BLaER1 treated with 17β-estradiol and CSF1 and Interleukin-3, amounts not matched to agents 10 nM and 100 nM (cell line): ENCODE measurements at regions not wholly inside any gene's neighbourhood (a gene's known extent, or its start where the extent isn't known, plus 50 kb on each side); places are given as distances from the start of the nearest gene placed in this dataset.

Experiments used
- H3K27ac ChIP-seq, 11 experiments: shearing (Covaris generic); formaldehyde crosslinking; 2 replicates each; pipeline ENCODE4 v1.8.1; 2022
- H3K27me3 ChIP-seq, 11 experiments: shearing (Covaris generic); formaldehyde crosslinking; 2 replicates each; pipeline ENCODE4 v1.8.1; 2022
- H3K36me3 ChIP-seq, 11 experiments: shearing (Covaris generic); formaldehyde crosslinking; 2 replicates each; pipeline ENCODE4 v1.8.1; 2022
- H3K4me1 ChIP-seq, 10 experiments: shearing (Covaris generic); formaldehyde crosslinking; 2 replicates each; pipeline ENCODE4 v1.8.1; 2022
- H3K4me2 ChIP-seq, 11 experiments: shearing (Covaris generic); formaldehyde crosslinking; 2 replicates each; pipeline ENCODE4 v1.8.1; 2022
- H3K4me3 ChIP-seq, 10 experiments: shearing (Covaris generic); formaldehyde crosslinking; 2 replicates each; pipeline ENCODE4 v1.8.1; 2022
- H3K9ac ChIP-seq, 11 experiments: shearing (Covaris generic); formaldehyde crosslinking; 2 replicates each; pipeline ENCODE4 v1.8.1; 2022
- H3K9me3 ChIP-seq, 11 experiments: shearing (Covaris generic); formaldehyde crosslinking; replicated peaks in 1 of 11; 2 replicates each; pipeline ENCODE4 v1.8.1; 2022
- H4K20me1 ChIP-seq, 11 experiments: shearing (Covaris generic); formaldehyde crosslinking; 2 replicates each; pipeline ENCODE4 v1.8.1; 2022
- Cebpa-rat ChIP-seq, 11 experiments: shearing (Covaris generic); IDR thresholded peaks; 2 replicates each; pipeline ENCODE4 v1.8.1; 2022

DNA sequence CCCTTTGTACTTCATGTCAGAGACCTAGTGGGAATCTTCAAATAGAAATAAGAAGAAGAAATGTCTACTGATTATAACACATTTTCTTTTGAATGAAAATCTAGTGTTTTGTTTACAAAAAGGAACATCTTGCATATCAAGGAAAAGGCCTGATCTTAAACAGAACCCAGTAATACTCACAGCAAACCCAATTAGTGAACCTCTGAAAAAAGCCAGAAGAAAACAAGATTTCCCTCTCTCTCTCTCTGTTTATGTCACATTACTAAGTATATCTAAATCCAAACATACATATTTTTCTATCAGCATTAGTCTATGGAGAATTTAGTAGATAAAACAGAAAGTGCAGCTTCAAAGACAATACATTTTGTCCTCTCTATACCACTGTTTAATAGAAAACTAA is 457.9 kb downstream of the NR2F1-AS1 start:
- Histone ChIP-seq H3K27ac (no peak overlapping the region), H3K4me3 (no peak overlapping the region), H3K27me3 (no peaks in the 10 kb centered on the region), H3K9ac (no peak overlapping the region), H3K4me2 (no peak overlapping the region), H3K9me3 (no peaks in the 10 kb centered on the region), H3K36me3 (no peaks in the 10 kb centered on the region), H4K20me1 (no peaks in the 10 kb centered on the region), H3K4me1 (peaks cover 0 to 10% (median 8%) of the 10 kb centered on the region in 10 experiments; a peak in 17 of 20 replicates)
- no peak for TF ChIP-seq Cebpa-rat (IDR thresholded peaks at IDR 0.05)

- TF ChIP-seq Cebpa-rat (IDR thresholded peaks at IDR 0.05), result no peak
- H3K9ac ChIP-seq, result no peak overlapping the region
- H3K4me2 ChIP-seq, result no peak overlapping the region
- no peaks in the 10 kb centered on the region for H4K20me1 ChIP-seq
- H3K36me3 ChIP-seq, result no peaks in the 10 kb centered on the region
- no peaks in the 10 kb centered on the region for H3K27me3 ChIP-seq
- peaks cover 0 to 10% (median 8%) of the 10 kb centered on the region in 10 experiments; a peak in 17 of 20 replicates for H3K4me1 ChIP-seq
- H3K9me3 ChIP-seq, result no peaks in the 10 kb centered on the region
- H3K27ac ChIP-seq, result no peak overlapping the region
- H3K4me3 ChIP-seq, result no peak overlapping the region
Measured at GRCh38 chr5:93122446-93122845, 458.6 kb downstream of the NR2F1-AS1 start.

GRCh38 chr5:93120771-93121170 is 460.2 kb downstream of the NR2F1-AS1 start:
- Histone ChIP-seq H3K27ac (no peak overlapping the region), H3K36me3 (no peaks in the 10 kb centered on the region), H3K4me2 (peak overlapping the region in 10 of 11 experiments; percentile 5 to 44 (median 10); a peak in 14 of 22 replicates), H3K4me1 (peaks cover 0 to 10% (median 8%) of the 10 kb centered on the region in 10 experiments; a peak in 17 of 20 replicates), H3K9ac (no peak overlapping the region), H3K9me3 (no peaks in the 10 kb centered on the region), H3K4me3 (no peak overlapping the region), H3K27me3 (no peaks in the 10 kb centered on the region), H4K20me1 (no peaks in the 10 kb centered on the region)
- TF ChIP-seq Cebpa-rat (IDR thresholded peaks at IDR 0.05), result no peak

DNA sequence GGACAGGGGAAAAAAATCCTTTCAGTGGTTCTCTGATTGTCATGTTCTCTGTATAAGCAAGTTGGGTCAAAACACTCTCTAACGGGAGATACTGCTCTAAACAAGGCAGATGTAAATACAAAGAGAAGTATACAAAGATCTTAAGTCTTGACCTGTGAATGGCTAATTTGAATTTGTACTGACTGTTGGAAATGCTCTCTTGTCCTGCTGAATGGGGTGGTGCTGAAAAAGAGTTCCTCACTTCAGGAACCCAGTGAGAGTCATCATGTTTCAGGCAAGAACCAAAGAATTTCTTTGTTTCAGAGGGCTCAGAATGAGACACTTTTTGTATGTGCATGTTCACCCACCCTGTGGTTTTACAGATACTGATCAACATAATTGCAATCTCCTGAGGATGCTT is 461.0 kb downstream of the NR2F1-AS1 start:
- peaks cover 0 to 10% (median 8%) of the 10 kb centered on the region in 10 experiments; a peak in 17 of 20 replicates for H3K4me1 ChIP-seq
- no peak overlapping the region for H3K27ac ChIP-seq
- H3K36me3 ChIP-seq, result no peaks in the 10 kb centered on the region
- no peaks in the 10 kb centered on the region for H3K27me3 ChIP-seq
- H3K4me3 ChIP-seq, result no peak overlapping the region
- H3K9me3 ChIP-seq, result no peaks in the 10 kb centered on the region
- no peak for TF ChIP-seq Cebpa-rat (IDR thresholded peaks at IDR 0.05)
- H3K4me2 ChIP-seq, result peak overlapping the region in 3 of 11 experiments; percentile 10 to 34 (median 10); a peak in 5 of 22 replicates
- H4K20me1 ChIP-seq, result no peaks in the 10 kb centered on the region
- no peak overlapping the region for H3K9ac ChIP-seq

DNA sequence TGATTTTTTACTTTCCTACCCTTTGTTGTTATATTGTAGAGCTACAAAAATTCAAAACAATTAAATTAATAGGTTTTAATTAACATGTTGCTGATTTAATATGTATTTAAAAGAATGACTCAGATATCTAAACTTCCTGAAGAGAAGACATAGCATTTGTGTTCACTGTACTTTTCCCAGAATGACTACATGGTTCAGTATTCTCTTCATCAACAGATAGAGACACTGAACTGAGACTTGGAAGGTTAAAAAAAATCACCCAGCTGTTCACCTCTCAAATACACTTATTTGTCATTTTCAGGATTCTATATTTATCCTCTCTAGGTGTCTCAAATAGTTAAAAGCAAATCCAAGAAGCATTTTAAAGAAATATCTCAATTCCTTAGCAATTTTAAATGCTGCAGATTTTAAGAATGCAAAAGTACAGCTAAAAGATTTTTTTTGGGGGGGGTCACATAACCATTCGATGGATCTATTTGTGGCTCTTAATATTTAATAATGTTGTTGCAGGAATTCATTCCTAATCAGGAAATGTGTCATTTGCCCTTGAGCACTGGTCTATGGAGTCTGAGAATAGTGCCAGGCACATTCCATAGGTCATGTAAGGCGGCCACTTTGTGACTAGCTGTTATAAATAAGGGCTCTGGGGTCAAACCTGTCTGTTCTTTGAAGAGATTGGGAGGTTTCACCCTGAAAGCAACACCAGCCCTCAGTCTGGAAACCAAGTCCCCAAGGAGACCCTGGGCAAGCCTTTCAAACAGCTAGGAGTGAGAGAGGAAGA is 463.1 kb downstream of the NR2F1-AS1 start:
- no peak overlapping the region for H3K9ac ChIP-seq
- no peak for TF ChIP-seq Cebpa-rat (IDR thresholded peaks at IDR 0.05)
- H4K20me1 ChIP-seq, result no peaks in the 10 kb centered on the region
- no peak overlapping the region for H3K4me3 ChIP-seq
- no peaks in the 10 kb centered on the region for H3K27me3 ChIP-seq
- H3K4me2 ChIP-seq, result no peak overlapping the region
- no peaks in the 10 kb centered on the region for H3K9me3 ChIP-seq
- H3K36me3 ChIP-seq, result no peaks in the 10 kb centered on the region
- no peak overlapping the region for H3K27ac ChIP-seq
- H3K4me1 ChIP-seq, result peaks cover 0 to 10% (median 8%) of the 10 kb centered on the region in 10 experiments; a peak in 17 of 20 replicates

- Histone ChIP-seq H3K4me1 (no peaks in the 10 kb centered on the region), H3K9me3 (no peaks in the 10 kb centered on the region), H3K4me2 (no peak overlapping the region), H3K27ac (no peak overlapping the region), H3K4me3 (no peak overlapping the region), H3K9ac (no peak overlapping the region), H3K36me3 (no peaks in the 10 kb centered on the region), H3K27me3 (no peaks in the 10 kb centered on the region), H4K20me1 (no peaks in the 10 kb centered on the region)
- TF ChIP-seq Cebpa-rat (IDR thresholded peaks at IDR 0.05), result no peak
Measured at GRCh38 chr5:93107805-93108520, 473.1 kb downstream of the NR2F1-AS1 start.

DNA sequence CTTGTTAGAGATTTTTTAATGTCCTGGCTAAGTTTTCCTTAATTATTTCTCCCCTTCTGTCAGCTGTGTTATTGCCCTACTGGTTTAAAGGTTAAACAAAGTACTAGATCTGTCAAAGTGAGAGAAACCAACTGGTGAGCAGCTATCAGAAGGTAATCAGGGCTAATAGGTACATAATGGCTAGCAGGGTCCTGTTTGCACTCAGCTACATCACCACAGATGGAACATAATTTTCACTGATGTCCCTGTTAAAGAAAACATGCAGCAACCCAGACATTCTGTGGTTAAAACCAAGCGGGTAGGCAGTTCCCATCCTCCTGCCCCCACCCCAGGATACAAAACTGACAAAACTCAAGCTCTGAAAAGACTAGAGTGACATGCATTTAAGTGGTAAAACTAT is 473.9 kb downstream of the NR2F1-AS1 start:
- Histone ChIP-seq H3K36me3 (no peaks in the 10 kb centered on the region), H3K4me1 (no peaks in the 10 kb centered on the region), H3K27me3 (no peaks in the 10 kb centered on the region), H4K20me1 (no peaks in the 10 kb centered on the region), H3K9ac (no peak overlapping the region), H3K9me3 (no peaks in the 10 kb centered on the region), H3K27ac (no peak overlapping the region), H3K4me3 (no peak overlapping the region), H3K4me2 (no peak overlapping the region)
- no peak for TF ChIP-seq Cebpa-rat (IDR thresholded peaks at IDR 0.05)

GRCh38 chr5:93101661-93102060 is 479.4 kb downstream of the NR2F1-AS1 start:
- no peak for TF ChIP-seq Cebpa-rat (IDR thresholded peaks at IDR 0.05)
- Histone ChIP-seq H3K9me3 (no peaks in the 10 kb centered on the region), H3K4me3 (no peak overlapping the region), H3K4me1 (0 out of 20 replicates have a peak, but pooled peaks cover 0 to 9% (median 0%) of the 10 kb centered on the region in 10 experiments), H3K9ac (no peak overlapping the region), H4K20me1 (no peaks in the 10 kb centered on the region), H3K4me2 (no peak overlapping the region), H3K27ac (no peak overlapping the region), H3K27me3 (no peaks in the 10 kb centered on the region), H3K36me3 (no peaks in the 10 kb centered on the region)

GRCh38 chr5:93100976-93101375 is 480.0 kb downstream of the NR2F1-AS1 start:
- H3K27ac ChIP-seq, result no peak overlapping the region
- H3K4me2 ChIP-seq, result no peak overlapping the region
- H3K27me3 ChIP-seq, result no peaks in the 10 kb centered on the region
- no peaks in the 10 kb centered on the region for H3K36me3 ChIP-seq
- no peak for TF ChIP-seq Cebpa-rat (IDR thresholded peaks at IDR 0.05)
- H3K4me3 ChIP-seq, result no peak overlapping the region
- H3K9me3 ChIP-seq, result no peaks in the 10 kb centered on the region
- no peaks in the 10 kb centered on the region for H4K20me1 ChIP-seq
- 0 out of 20 replicates have a peak, but pooled peaks cover 0 to 9% (median 0%) of the 10 kb centered on the region in 10 experiments for H3K4me1 ChIP-seq
- H3K9ac ChIP-seq, result no peak overlapping the region
